HG02588 (cell line): ENCODE measurements at regions not wholly inside any gene's neighbourhood (a gene's known extent, or its start where the extent isn't known, plus 50 kb on each side); places are given as distances from the start of the nearest gene placed in this dataset.
"Not testable (repeated sequence)": the region's sequence is repeated elsewhere in the genome, so short reads cannot be mapped to it uniquely, and the experiment has no call there.

Experiments
- ATAC-seq: cut with Tn5 transposase; IDR thresholded peaks from one replicate; pipeline ENCODE4 v1.9.1; 2021; ENCODE audit warnings: mild to moderate bottlenecking, moderate library complexity; ENCODE audit not compliant: unreplicated experiment

- ATAC-seq, result no peak
Measured at GRCh38 chr3:78238811-78239210, 1198.9 kb downstream of the ROBO2 start.

GRCh38 chr3:78242724-78243123 is 1202.8 kb downstream of the ROBO2 start:
- no peak for ATAC-seq

GRCh38 chr3:78244136-78244535 is 1204.2 kb downstream of the ROBO2 start:
- no peak for ATAC-seq

GRCh38 chr3:78249294-78249693 is 1209.4 kb downstream of the ROBO2 start:
- no peak for ATAC-seq

- no peak for ATAC-seq
Measured at GRCh38 chr3:78253860-78254259, 1214.0 kb downstream of the ROBO2 start.

- ATAC-seq, result no peak
Measured at GRCh38 chr3:78255403-78255802, 1215.5 kb downstream of the ROBO2 start.

- ATAC-seq, result no peak
Measured at GRCh38 chr3:78256123-78256522, 1216.2 kb downstream of the ROBO2 start.

- ATAC-seq, result no peak
Measured at GRCh38 chr3:78257951-78258530, 1218.1 kb downstream of the ROBO2 start.

- no peak for ATAC-seq
Measured at GRCh38 chr3:78258798-78259197, 1218.9 kb downstream of the ROBO2 start.

- ATAC-seq, result no peak
Measured at GRCh38 chr3:78260388-78260787, 1220.5 kb downstream of the ROBO2 start.

- ATAC-seq, result not testable (repeated sequence)
Measured at GRCh38 chr3:78266550-78266949, 1226.7 kb downstream of the ROBO2 start.

GRCh38 chr3:78267235-78267634 is 1227.3 kb downstream of the ROBO2 start:
- no peak for ATAC-seq

GRCh38 chr3:78268087-78268486 is 1228.2 kb downstream of the ROBO2 start:
- no peak for ATAC-seq

- no peak for ATAC-seq
Measured at GRCh38 chr3:78268716-78269668, 1229.1 kb downstream of the ROBO2 start.

- no peak for ATAC-seq
Measured at GRCh38 chr3:78273326-78273725, 1233.4 kb downstream of the ROBO2 start.

- no peak for ATAC-seq
Measured at GRCh38 chr3:78274475-78275065, 1234.7 kb downstream of the ROBO2 start.

GRCh38 chr3:78275420-78275852 is 1235.5 kb downstream of the ROBO2 start:
- ATAC-seq, result no peak

- ATAC-seq, result no peak
Measured at GRCh38 chr3:78277220-78277619, 1237.3 kb downstream of the ROBO2 start.

- ATAC-seq, result no peak
Measured at GRCh38 chr3:78277801-78278200, 1237.9 kb downstream of the ROBO2 start.

GRCh38 chr3:78279091-78279490 is 1239.2 kb downstream of the ROBO2 start:
- no peak for ATAC-seq

- no peak for ATAC-seq
Measured at GRCh38 chr3:78281381-78281780, 1241.5 kb downstream of the ROBO2 start.

- no peak for ATAC-seq
Measured at GRCh38 chr3:78283994-78284393, 1244.1 kb downstream of the ROBO2 start.
